Peyer's patch (tissue), 4 donors: ENCODE measurements at regions not wholly inside any gene's neighbourhood (a gene's known extent, or its start where the extent isn't known, plus 50 kb on each side); places are given as distances from the start of the nearest gene placed in this dataset.

Source experiments
- CTCF ChIP-seq, 6 experiments: fragments of 450-650 bp in 4 of 6; fragments of 200-600 bp in 2 of 6; sonication (generic) in 1 of 6; IDR thresholded peaks; one replicate each; pipeline ENCODE4 v1.5.1; 2017 to 2019; ENCODE audit warnings: antibody characterized with exemption in 6 of 6, mild to moderate bottlenecking in 3 of 6, moderate library complexity in 1 of 6
- POLR2A ChIP-seq, 2 donors: fragments of 450-650 bp; IDR thresholded peaks; one replicate each; pipeline ENCODE4 v1.5.1; 2017; ENCODE audit warnings: antibody characterized with exemption in 2 of 2, mild to moderate bottlenecking in 2 of 2, moderate library complexity in 2 of 2

- TF ChIP-seq CTCF (IDR thresholded peaks at IDR 0.05) (no peak), POLR2A (IDR thresholded peaks at IDR 0.05) (no peak)
Observed at GRCh38 chr4:154018659-154019058, 229.8 kb upstream of the SFRP2 start.
